ENCODE measurements at regions not wholly inside any gene's neighbourhood (a gene's known extent, or its start where the extent isn't known, plus 50 kb on each side); places are given as distances from the start of the nearest gene placed in this dataset.

DNA sequence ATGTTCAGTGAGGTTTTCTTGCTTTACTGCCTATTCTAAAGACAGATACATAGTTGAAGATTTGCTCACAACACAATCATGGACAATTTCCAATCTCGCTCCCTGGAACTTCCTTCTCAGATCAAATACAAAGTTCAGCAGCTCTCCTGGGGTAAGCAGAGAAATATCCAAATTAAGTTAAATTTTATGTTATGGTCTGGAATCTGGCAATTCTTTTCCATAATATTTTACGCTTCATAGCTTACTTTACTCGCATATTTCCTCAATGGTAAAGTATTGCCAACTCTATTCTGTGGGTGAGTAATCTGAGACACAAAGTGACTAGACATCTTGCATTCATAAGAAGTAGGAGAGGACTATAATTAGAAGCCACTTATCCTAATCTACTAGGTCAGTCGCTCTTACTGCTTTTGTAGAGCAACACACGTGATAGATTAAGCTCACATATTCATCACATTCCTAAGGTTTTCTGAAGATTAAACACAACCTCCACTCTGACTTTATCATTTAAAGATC is 529.4 kb downstream of the CCDC85A start:
- no peak overlapping the region for H3K27ac ChIP-seq (ENCODE audit: extremely low read length, insufficient read depth, low read length)
- WGBS (ENCODE audit: low lambda C conversion rate): 7% methylated on average over 5 of the region's 5 CpGs
- H3K9ac ChIP-seq (ENCODE audit: insufficient read depth, low read depth, low read length): no peak overlapping the region
- H3K9me3 ChIP-seq (ENCODE audit: low read length): peaks cover 54% of the 10 kb centered on the region
- no peaks in the 10 kb centered on the region for H3K79me2 ChIP-seq (ENCODE audit: insufficient read depth, low read length)
- intact Hi-C loops (cut with micrococcal nuclease; ENCODE audit: unreplicated experiment): no loop called here
- in situ Hi-C loops (cut with HindIII; ENCODE audit: extremely low pct_ligation_motif_present, low pct_unique_long_range_greater_than_20kb): no loop called here
- TF ChIP-seq, protein P1, sequence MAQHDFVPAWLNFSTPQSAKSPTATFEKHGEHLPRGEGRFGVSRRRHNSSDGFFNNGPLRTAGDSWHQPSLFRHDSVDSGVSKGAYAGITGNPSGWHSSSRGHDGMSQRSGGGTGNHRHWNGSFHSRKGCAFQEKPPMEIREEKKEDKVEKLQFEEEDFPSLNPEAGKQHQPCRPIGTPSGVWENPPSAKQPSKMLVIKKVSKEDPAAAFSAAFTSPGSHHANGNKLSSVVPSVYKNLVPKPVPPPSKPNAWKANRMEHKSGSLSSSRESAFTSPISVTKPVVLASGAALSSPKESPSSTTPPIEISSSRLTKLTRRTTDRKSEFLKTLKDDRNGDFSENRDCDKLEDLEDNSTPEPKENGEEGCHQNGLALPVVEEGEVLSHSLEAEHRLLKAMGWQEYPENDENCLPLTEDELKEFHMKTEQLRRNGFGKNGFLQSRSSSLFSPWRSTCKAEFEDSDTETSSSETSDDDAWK (CRISPR knock-in tag; IDR thresholded peaks at IDR 0.05): no peak
- TF ChIP-seq SNAPC2 (CRISPR knock-in tag; IDR thresholded peaks at IDR 0.05): no peak
- TF ChIP-seq, protein P2, sequence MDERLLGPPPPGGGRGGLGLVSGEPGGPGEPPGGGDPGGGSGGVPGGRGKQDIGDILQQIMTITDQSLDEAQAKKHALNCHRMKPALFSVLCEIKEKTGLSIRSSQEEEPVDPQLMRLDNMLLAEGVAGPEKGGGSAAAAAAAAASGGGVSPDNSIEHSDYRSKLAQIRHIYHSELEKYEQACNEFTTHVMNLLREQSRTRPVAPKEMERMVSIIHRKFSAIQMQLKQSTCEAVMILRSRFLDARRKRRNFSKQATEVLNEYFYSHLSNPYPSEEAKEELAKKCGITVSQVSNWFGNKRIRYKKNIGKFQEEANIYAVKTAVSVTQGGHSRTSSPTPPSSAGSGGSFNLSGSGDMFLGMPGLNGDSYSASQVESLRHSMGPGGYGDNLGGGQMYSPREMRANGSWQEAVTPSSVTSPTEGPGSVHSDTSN (CRISPR knock-in tag; IDR thresholded peaks at IDR 0.05): no peak
- TF ChIP-seq, protein P3, sequence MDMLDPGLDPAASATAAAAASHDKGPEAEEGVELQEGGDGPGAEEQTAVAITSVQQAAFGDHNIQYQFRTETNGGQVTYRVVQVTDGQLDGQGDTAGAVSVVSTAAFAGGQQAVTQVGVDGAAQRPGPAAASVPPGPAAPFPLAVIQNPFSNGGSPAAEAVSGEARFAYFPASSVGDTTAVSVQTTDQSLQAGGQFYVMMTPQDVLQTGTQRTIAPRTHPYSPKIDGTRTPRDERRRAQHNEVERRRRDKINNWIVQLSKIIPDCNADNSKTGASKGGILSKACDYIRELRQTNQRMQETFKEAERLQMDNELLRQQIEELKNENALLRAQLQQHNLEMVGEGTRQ (IDR thresholded peaks at IDR 0.05; ENCODE audit: low read depth, low read length): no peak
- TF ChIP-seq, protein P3 (CRISPR knock-in tag; IDR thresholded peaks at IDR 0.05; ENCODE audit: borderline replicate concordance): no peak
- no peak for TF ChIP-seq ZNF530 (CRISPR knock-in tag; IDR thresholded peaks at IDR 0.05; ENCODE audit: low read depth)
- no peak for TF ChIP-seq ZNF569 (CRISPR knock-in tag; IDR thresholded peaks at IDR 0.05; ENCODE audit: borderline replicate concordance)
- no peak for TF ChIP-seq FOXM1 (CRISPR knock-in tag; IDR thresholded peaks at IDR 0.05)
- no peak overlapping the region for H3K4me2 ChIP-seq (ENCODE audit: low read depth, low read length)
- no peaks in the 10 kb centered on the region for H4K20me1 ChIP-seq (ENCODE audit: insufficient read depth, low read length)
- no peaks in the 10 kb centered on the region for H3K4me1 ChIP-seq (ENCODE audit: insufficient read depth, low read length)
- H2AFZ ChIP-seq (ENCODE audit: low read length): no peak overlapping the region
- ChIA-PET CTCF (ENCODE audit: low intra/inter-chr PET ratio, low total read pairs) (no interaction called here), POLR2A (no interaction called here)
- DNase-seq (ENCODE audit: low spot score) (no peak), FAIRE-seq (no peak), ATAC-seq (no peak)
- H3K36me3 ChIP-seq (replicated peaks in 1 of 2; ENCODE audit: control insufficient read depth in 1 of 2, insufficient read depth in 2 of 2, low read length in 2 of 2): no peaks in the 10 kb centered on the region
- H3K4me3 ChIP-seq (replicated peaks in 1 of 3; ENCODE audit: insufficient read depth in 1 of 3, low read depth in 2 of 3, low read length in 3 of 3): no peak overlapping the region
- no TSS peak for BruUV-seq (replicated peaks)
- H3K27me3 ChIP-seq (ENCODE audit: control insufficient read depth in 1 of 2, insufficient read depth in 2 of 2, low read length in 2 of 2): no peaks in the 10 kb centered on the region
